GM23338 (cell line): ENCODE measurements at regions not wholly inside any gene's neighbourhood (a gene's known extent, or its start where the extent isn't known, plus 50 kb on each side); places are given as distances from the start of the nearest gene placed in this dataset.

Experiments
- ATAC-seq: fragments of 200-7000 bp; cut with Tn5 transposase; 3 replicates; pipeline ENCODE4 v1.9.1; 2020
- DNase-seq: peaks from one replicate; pipeline ENCODE4 v3.0.0-alpha.2; 2015; ENCODE audit warnings: low spot score
- H2AFZ ChIP-seq: fragments of 200-600 bp; sonication (generic); 2 replicates; pipeline ENCODE4 v1.8.0; 2016; ENCODE audit warnings: antibody characterized with exemption, mild to moderate bottlenecking, moderate library complexity
- H3F3A ChIP-seq: fragments of 200-600 bp; sonication (generic); replicated peaks from 2 replicates; pipeline ENCODE4 v1.8.0; 2017; ENCODE audit warnings: antibody characterized with exemption, mixed run types, low read depth
- H3K27ac ChIP-seq: fragments of 200-600 bp; sonication (generic); 2 replicates; pipeline ENCODE4 v1.6.1; 2016; ENCODE audit warnings: low read depth
- H3K27me3 ChIP-seq: fragments of 200-600 bp; sonication (generic); 2 replicates; pipeline ENCODE4 v1.8.0; 2016; ENCODE audit warnings: mild to moderate bottlenecking, mixed run types, moderate library complexity; ENCODE audit not compliant: insufficient read depth
- H3K36me3 ChIP-seq: fragments of 200-600 bp; sonication (generic); 2 replicates; pipeline ENCODE4 v1.8.0; 2016; ENCODE audit warnings: mild to moderate bottlenecking; ENCODE audit not compliant: insufficient read depth
- H3K4me1 ChIP-seq: fragments of 200-600 bp; sonication (generic); 2 replicates; pipeline ENCODE4 v1.8.0; 2016; ENCODE audit warnings: mild to moderate bottlenecking, moderate library complexity; ENCODE audit not compliant: insufficient read depth
- H3K4me2 ChIP-seq: fragments of 200-600 bp; sonication (generic); 2 replicates; pipeline ENCODE4 v1.7.1; 2017; ENCODE audit warnings: mixed run types
- H3K4me3 ChIP-seq: fragments of 200-600 bp; sonication (generic); 2 replicates; pipeline ENCODE4 v1.6.1; 2016; ENCODE audit warnings: mixed run types
- H3K79me2 ChIP-seq: fragments of 200-600 bp; sonication (generic); replicated peaks from 2 replicates; pipeline ENCODE4 v1.8.0; 2017; ENCODE audit warnings: mild to moderate bottlenecking; ENCODE audit not compliant: insufficient read depth
- H3K9me2 ChIP-seq: fragments of 200-600 bp; sonication (generic); 2 replicates; pipeline ENCODE4 v1.8.0; 2017; ENCODE audit not compliant: insufficient read depth
- H4K20me1 ChIP-seq: fragments of 200-600 bp; sonication (generic); replicated peaks from 2 replicates; pipeline ENCODE4 v1.8.0; 2017; ENCODE audit warnings: mild to moderate bottlenecking; ENCODE audit not compliant: insufficient read depth
- H3K27ac Mint-ChIP-seq: 2 replicates; pipeline ENCODE4 v1.8.0; 2020; ENCODE audit warnings: inconsistent platforms, mild to moderate bottlenecking, moderate library complexity, mixed read lengths
- H3K27me3 Mint-ChIP-seq: 3 replicates; pipeline ENCODE4 v1.8.0; 2022; ENCODE audit warnings: low read depth, mild to moderate bottlenecking, moderate library complexity, mixed read lengths, inconsistent platforms; ENCODE audit not compliant: insufficient read depth, poor library complexity
- H3K36me3 Mint-ChIP-seq: 3 replicates; pipeline ENCODE4 v1.8.0; 2021; ENCODE audit warnings: low read depth, mild to moderate bottlenecking, inconsistent platforms, moderate library complexity, mixed read lengths
- H3K4me1 Mint-ChIP-seq: 3 replicates; pipeline ENCODE4 v1.8.0; 2020; ENCODE audit warnings: mild to moderate bottlenecking, inconsistent platforms, mixed read lengths
- H3K4me3 Mint-ChIP-seq: 3 replicates; pipeline ENCODE4 v1.8.0; 2021; ENCODE audit warnings: moderate library complexity, mild to moderate bottlenecking, inconsistent platforms, mixed read lengths
- H3K9me3 Mint-ChIP-seq: 3 replicates; pipeline ENCODE4 v1.8.0; 2020; ENCODE audit warnings: moderate library complexity, mild to moderate bottlenecking, inconsistent platforms, mixed read lengths
- EZH2 ChIP-seq: fragments of 200-600 bp; sonication (generic); IDR thresholded peaks from one replicate; pipeline ENCODE4 v1.8.0; 2017; ENCODE audit warnings: antibody characterized with exemption, mild to moderate bottlenecking, low read depth; ENCODE audit not compliant: unreplicated experiment
- POLR2AphosphoS5 ChIP-seq: IDR thresholded peaks from 2 replicates; pipeline ENCODE4 v1.6.1; 2016; ENCODE audit warnings: antibody characterized with exemption, low read depth
- STAT1 ChIP-seq: IDR thresholded peaks from one replicate; pipeline ENCODE4 v1.6.1; 2016; ENCODE audit warnings: antibody characterized with exemption; ENCODE audit not compliant: unreplicated experiment
- ZNF114 ChIP-seq: fragments of 250-450 bp; sonication (Bioruptor Pico); IDR thresholded peaks from 2 replicates; pipeline ENCODE4 v1.5.0; 2020; ENCODE audit warnings: mild to moderate bottlenecking, moderate library complexity
- ZNF331 ChIP-seq: fragments of 250-450 bp; sonication (Bioruptor Pico); IDR thresholded peaks from 2 replicates; pipeline ENCODE4 v1.5.0; 2020; ENCODE audit warnings: low read depth, mild to moderate bottlenecking, moderate library complexity
- TF ChIP-seq, protein P1 (sequence below): IDR thresholded peaks from 2 replicates; pipeline ENCODE4 v1.6.1; 2016; ENCODE audit warnings: antibody characterized with exemption
- TF ChIP-seq, protein P2 (sequence below): IDR thresholded peaks from one replicate; pipeline ENCODE4 v1.6.1; 2018; ENCODE audit warnings: antibody characterized with exemption; ENCODE audit not compliant: unreplicated experiment
- TF ChIP-seq, protein P3 (sequence below), 2 experiments: fragments of 200-600 bp in 1 of 2; sonication (generic) in 1 of 2; conservative IDR thresholded peaks; 2 replicates each; pipeline versions ENCODE4 v1.5.1 to v1.6.1; 2016 to 2017; ENCODE audit warnings: antibody characterized with exemption in 2 of 2, low read depth in 2 of 2, mild to moderate bottlenecking in 2 of 2, moderate library complexity in 1 of 2
- TF ChIP-seq, protein P4 (sequence below): fragments of 250-450 bp; sonication (Bioruptor Pico); IDR thresholded peaks from 2 replicates; pipeline ENCODE4 v1.5.0; 2020; ENCODE audit warnings: mild to moderate bottlenecking, moderate library complexity

DNA sequence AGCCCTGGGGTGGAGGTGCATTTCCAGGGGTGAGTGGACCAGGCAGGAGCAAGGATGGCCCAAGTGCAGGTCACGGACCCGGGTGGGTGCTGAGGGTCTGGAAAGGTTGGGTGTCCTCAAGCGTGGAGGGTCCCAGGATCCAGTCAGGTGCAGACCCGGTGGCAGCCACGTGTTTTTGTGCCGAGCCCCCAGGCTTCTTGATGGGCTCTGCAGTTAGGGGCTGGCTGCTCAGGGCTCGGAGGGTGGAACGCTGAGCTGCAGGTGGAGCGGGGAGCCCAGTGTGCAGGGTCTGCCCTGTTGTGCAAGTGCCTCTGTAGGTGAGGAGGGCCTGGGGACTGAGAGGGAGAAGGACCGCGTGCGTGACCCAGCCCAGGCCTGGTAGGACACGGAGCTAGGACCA, 70.9 kb upstream of the HLA-E start:
- Mint-ChIP-seq H3K9me3 (no peaks in the 10 kb centered on the region; the same call in 2 of the 3 replicates), H3K4me3 (no peak overlapping the region), H3K36me3 (no peaks in the 10 kb centered on the region; the same call in 2 of the 3 replicates), H3K4me1 (no peaks in the 10 kb centered on the region), H3K27ac (no peak overlapping the region), H3K27me3 (peaks cover 3% of the 10 kb centered on the region)
- H3K27ac ChIP-seq = no peak overlapping the region
- peaks cover 5% of the 10 kb centered on the region; the same call in 1 of the 2 replicates for H3K27me3 ChIP-seq
- DNase-seq (no peak), ATAC-seq (no peak)
- no peak overlapping the region for H2AFZ ChIP-seq
- H4K20me1 ChIP-seq = 0 out of 2 replicates have a peak, but pooled peaks cover 3% of the 10 kb centered on the region
- H3K4me3 ChIP-seq = no peak overlapping the region
- H3K79me2 ChIP-seq = no peaks in the 10 kb centered on the region
- no peaks in the 10 kb centered on the region for H3K9me2 ChIP-seq
- no peaks in the 10 kb centered on the region for H3K36me3 ChIP-seq
- H3F3A ChIP-seq = no peaks in the 10 kb centered on the region
- TF ChIP-seq, protein P1, sequence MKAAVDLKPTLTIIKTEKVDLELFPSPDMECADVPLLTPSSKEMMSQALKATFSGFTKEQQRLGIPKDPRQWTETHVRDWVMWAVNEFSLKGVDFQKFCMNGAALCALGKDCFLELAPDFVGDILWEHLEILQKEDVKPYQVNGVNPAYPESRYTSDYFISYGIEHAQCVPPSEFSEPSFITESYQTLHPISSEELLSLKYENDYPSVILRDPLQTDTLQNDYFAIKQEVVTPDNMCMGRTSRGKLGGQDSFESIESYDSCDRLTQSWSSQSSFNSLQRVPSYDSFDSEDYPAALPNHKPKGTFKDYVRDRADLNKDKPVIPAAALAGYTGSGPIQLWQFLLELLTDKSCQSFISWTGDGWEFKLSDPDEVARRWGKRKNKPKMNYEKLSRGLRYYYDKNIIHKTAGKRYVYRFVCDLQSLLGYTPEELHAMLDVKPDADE = no peak
- TF ChIP-seq, protein P2, sequence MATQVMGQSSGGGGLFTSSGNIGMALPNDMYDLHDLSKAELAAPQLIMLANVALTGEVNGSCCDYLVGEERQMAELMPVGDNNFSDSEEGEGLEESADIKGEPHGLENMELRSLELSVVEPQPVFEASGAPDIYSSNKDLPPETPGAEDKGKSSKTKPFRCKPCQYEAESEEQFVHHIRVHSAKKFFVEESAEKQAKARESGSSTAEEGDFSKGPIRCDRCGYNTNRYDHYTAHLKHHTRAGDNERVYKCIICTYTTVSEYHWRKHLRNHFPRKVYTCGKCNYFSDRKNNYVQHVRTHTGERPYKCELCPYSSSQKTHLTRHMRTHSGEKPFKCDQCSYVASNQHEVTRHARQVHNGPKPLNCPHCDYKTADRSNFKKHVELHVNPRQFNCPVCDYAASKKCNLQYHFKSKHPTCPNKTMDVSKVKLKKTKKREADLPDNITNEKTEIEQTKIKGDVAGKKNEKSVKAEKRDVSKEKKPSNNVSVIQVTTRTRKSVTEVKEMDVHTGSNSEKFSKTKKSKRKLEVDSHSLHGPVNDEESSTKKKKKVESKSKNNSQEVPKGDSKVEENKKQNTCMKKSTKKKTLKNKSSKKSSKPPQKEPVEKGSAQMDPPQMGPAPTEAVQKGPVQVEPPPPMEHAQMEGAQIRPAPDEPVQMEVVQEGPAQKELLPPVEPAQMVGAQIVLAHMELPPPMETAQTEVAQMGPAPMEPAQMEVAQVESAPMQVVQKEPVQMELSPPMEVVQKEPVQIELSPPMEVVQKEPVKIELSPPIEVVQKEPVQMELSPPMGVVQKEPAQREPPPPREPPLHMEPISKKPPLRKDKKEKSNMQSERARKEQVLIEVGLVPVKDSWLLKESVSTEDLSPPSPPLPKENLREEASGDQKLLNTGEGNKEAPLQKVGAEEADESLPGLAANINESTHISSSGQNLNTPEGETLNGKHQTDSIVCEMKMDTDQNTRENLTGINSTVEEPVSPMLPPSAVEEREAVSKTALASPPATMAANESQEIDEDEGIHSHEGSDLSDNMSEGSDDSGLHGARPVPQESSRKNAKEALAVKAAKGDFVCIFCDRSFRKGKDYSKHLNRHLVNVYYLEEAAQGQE = no peak
- no peak for TF ChIP-seq EZH2
- TF ChIP-seq STAT1 = no peak
- TF ChIP-seq, protein P3, sequence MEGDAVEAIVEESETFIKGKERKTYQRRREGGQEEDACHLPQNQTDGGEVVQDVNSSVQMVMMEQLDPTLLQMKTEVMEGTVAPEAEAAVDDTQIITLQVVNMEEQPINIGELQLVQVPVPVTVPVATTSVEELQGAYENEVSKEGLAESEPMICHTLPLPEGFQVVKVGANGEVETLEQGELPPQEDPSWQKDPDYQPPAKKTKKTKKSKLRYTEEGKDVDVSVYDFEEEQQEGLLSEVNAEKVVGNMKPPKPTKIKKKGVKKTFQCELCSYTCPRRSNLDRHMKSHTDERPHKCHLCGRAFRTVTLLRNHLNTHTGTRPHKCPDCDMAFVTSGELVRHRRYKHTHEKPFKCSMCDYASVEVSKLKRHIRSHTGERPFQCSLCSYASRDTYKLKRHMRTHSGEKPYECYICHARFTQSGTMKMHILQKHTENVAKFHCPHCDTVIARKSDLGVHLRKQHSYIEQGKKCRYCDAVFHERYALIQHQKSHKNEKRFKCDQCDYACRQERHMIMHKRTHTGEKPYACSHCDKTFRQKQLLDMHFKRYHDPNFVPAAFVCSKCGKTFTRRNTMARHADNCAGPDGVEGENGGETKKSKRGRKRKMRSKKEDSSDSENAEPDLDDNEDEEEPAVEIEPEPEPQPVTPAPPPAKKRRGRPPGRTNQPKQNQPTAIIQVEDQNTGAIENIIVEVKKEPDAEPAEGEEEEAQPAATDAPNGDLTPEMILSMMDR (conservative IDR thresholded peaks at IDR 0.05; ENCODE audit: low read depth in 2 of 2) = no peak
- TF ChIP-seq, protein P4, sequence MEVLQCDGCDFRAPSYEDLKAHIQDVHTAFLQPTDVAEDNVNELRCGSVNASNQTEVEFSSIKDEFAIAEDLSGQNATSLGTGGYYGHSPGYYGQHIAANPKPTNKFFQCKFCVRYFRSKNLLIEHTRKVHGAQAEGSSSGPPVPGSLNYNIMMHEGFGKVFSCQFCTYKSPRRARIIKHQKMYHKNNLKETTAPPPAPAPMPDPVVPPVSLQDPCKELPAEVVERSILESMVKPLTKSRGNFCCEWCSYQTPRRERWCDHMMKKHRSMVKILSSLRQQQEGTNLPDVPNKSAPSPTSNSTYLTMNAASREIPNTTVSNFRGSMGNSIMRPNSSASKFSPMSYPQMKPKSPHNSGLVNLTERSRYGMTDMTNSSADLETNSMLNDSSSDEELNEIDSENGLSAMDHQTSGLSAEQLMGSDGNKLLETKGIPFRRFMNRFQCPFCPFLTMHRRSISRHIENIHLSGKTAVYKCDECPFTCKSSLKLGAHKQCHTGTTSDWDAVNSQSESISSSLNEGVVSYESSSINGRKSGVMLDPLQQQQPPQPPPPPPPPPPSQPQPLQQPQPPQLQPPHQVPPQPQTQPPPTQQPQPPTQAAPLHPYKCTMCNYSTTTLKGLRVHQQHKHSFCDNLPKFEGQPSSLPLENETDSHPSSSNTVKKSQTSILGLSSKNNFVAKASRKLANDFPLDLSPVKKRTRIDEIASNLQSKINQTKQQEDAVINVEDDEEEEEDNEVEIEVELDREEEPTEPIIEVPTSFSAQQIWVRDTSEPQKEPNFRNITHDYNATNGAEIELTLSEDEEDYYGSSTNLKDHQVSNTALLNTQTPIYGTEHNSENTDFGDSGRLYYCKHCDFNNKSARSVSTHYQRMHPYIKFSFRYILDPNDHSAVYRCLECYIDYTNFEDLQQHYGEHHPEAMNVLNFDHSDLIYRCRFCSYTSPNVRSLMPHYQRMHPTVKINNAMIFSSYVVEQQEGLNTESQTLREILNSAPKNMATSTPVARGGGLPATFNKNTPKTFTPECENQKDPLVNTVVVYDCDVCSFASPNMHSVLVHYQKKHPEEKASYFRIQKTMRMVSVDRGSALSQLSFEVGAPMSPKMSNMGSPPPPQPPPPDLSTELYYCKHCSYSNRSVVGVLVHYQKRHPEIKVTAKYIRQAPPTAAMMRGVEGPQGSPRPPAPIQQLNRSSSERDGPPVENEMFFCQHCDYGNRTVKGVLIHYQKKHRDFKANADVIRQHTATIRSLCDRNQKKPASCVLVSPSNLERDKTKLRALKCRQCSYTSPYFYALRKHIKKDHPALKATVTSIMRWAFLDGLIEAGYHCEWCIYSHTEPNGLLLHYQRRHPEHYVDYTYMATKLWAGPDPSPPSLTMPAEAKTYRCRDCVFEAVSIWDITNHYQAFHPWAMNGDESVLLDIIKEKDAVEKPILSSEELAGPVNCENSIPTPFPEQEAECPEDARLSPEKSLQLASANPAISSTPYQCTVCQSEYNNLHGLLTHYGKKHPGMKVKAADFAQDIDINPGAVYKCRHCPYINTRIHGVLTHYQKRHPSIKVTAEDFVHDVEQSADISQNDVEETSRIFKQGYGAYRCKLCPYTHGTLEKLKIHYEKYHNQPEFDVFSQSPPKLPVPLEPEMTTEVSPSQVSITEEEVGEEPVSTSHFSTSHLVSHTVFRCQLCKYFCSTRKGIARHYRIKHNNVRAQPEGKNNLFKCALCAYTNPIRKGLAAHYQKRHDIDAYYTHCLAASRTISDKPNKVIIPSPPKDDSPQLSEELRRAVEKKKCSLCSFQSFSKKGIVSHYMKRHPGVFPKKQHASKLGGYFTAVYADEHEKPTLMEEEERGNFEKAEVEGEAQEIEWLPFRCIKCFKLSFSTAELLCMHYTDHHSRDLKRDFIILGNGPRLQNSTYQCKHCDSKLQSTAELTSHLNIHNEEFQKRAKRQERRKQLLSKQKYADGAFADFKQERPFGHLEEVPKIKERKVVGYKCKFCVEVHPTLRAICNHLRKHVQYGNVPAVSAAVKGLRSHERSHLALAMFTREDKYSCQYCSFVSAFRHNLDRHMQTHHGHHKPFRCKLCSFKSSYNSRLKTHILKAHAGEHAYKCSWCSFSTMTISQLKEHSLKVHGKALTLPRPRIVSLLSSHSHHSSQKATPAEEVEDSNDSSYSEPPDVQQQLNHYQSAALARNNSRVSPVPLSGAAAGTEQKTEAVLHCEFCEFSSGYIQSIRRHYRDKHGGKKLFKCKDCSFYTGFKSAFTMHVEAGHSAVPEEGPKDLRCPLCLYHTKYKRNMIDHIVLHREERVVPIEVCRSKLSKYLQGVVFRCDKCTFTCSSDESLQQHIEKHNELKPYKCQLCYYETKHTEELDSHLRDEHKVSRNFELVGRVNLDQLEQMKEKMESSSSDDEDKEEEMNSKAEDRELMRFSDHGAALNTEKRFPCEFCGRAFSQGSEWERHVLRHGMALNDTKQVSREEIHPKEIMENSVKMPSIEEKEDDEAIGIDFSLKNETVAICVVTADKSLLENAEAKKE (CRISPR knock-in tag) = no peak
- no peak for TF ChIP-seq ZNF331 (CRISPR knock-in tag)
- no peak for TF ChIP-seq POLR2AphosphoS5
- no peak for TF ChIP-seq ZNF114
- no peak overlapping the region for H3K4me2 ChIP-seq
- H3K4me1 ChIP-seq = no peaks in the 10 kb centered on the region
